GM12801 (cell line): ENCODE measurements at regions not wholly inside any gene's neighbourhood (a gene's known extent, or its start where the extent isn't known, plus 50 kb on each side); places are given as distances from the start of the nearest gene placed in this dataset.

Source experiments
- CTCF ChIP-seq: IDR thresholded peaks from one replicate; pipeline ENCODE4 v1.5.1; 2011; ENCODE audit warnings: control low read depth; ENCODE audit not compliant: insufficient read length; ENCODE audit errors: extremely low read depth

- TF ChIP-seq CTCF: no peak
These were observed 56.3 kb upstream of the SLC22A11 start for GRCh38 chr11:64499261-64500004.

- TF ChIP-seq CTCF: no peak
These were observed 55.3 kb upstream of the SLC22A11 start for GRCh38 chr11:64500176-64501013.

GRCh38 chr11:64501500-64502427, 54.0 kb upstream of the SLC22A11 start:
- no peak for TF ChIP-seq CTCF

GRCh38 chr11:64502634-64503033, 53.1 kb upstream of the SLC22A11 start:
- no peak for TF ChIP-seq CTCF

GRCh38 chr11:64503186-64503753, 52.5 kb upstream of the SLC22A11 start:
- no peak for TF ChIP-seq CTCF

- TF ChIP-seq CTCF: no peak
These were observed 50.7 kb upstream of the SLC22A11 start for GRCh38 chr11:64504999-64505398.
